Astrocyte (in vitro differentiated cells and primary cell): ENCODE measurements at regions not wholly inside any gene's neighbourhood (a gene's known extent, or its start where the extent isn't known, plus 50 kb on each side); places are given as distances from the start of the nearest gene placed in this dataset.

Source experiments
- DNase-seq: peaks from one replicate; pipeline ENCODE4 v3.0.0-alpha.2; 2010; ENCODE audit warnings: low read depth
- FAIRE-seq: peaks from 2 replicates; lab custom pipeline; 2011; peaks lifted over from hg19 to GRCh38; lab: Jason Lieb, UNC
- H2AFZ ChIP-seq: 2 replicates; pipeline ENCODE4 v1.6.0; 2012; ENCODE audit warnings: low read depth, low read length, inconsistent platforms
- H3K27ac ChIP-seq: 2 replicates; pipeline ENCODE4 v1.5.1; 2011; ENCODE audit warnings: low read depth, low read length, inconsistent platforms
- H3K27me3 ChIP-seq: 2 replicates; pipeline ENCODE4 v1.6.0; 2011; ENCODE audit warnings: low read length, inconsistent platforms; ENCODE audit not compliant: insufficient read depth
- H3K36me3 ChIP-seq: 2 replicates; pipeline ENCODE4 v1.5.1; 2011; ENCODE audit warnings: low read length, inconsistent platforms; ENCODE audit not compliant: insufficient read depth
- H3K4me1 ChIP-seq: 2 replicates; pipeline ENCODE4 v1.5.1; 2011; ENCODE audit warnings: low read length, inconsistent platforms; ENCODE audit not compliant: insufficient read depth
- H3K4me2 ChIP-seq: 2 replicates; pipeline ENCODE4 v1.6.0; 2012; ENCODE audit warnings: low read length, inconsistent platforms
- H3K4me3 ChIP-seq: 2 replicates; pipeline ENCODE4 v1.5.1; 2011; ENCODE audit warnings: low read depth, mild to moderate bottlenecking, low read length, inconsistent platforms; ENCODE audit not compliant: insufficient read depth
- H3K79me2 ChIP-seq: 2 replicates; pipeline ENCODE4 v1.6.0; 2012; ENCODE audit warnings: mild to moderate bottlenecking, low read length, inconsistent platforms; ENCODE audit not compliant: insufficient read depth
- H3K9ac ChIP-seq: 2 replicates; pipeline ENCODE4 v1.6.0; 2012; ENCODE audit warnings: mild to moderate bottlenecking, low read length, inconsistent platforms
- H3K9me3 ChIP-seq: 2 replicates; pipeline ENCODE4 v1.5.1; 2012; ENCODE audit warnings: low read depth, mild to moderate bottlenecking, low read length, inconsistent platforms; ENCODE audit not compliant: insufficient read depth
- H4K20me1 ChIP-seq: 2 replicates; pipeline ENCODE4 v1.6.0; 2012; ENCODE audit warnings: low read length, inconsistent platforms; ENCODE audit not compliant: insufficient read depth
- H3K27ac Mint-ChIP-seq: one replicate; pipeline ENCODE4 v1.8.0; 2021; ENCODE audit warnings: mild to moderate bottlenecking, mixed read lengths; ENCODE audit not compliant: unreplicated experiment
- H3K27me3 Mint-ChIP-seq: one replicate; pipeline ENCODE4 v1.8.0; 2021; ENCODE audit warnings: low read depth, mixed read lengths; ENCODE audit not compliant: unreplicated experiment
- H3K36me3 Mint-ChIP-seq: one replicate; pipeline ENCODE4 v1.8.0; 2021; ENCODE audit warnings: low read depth, mixed read lengths; ENCODE audit not compliant: unreplicated experiment
- H3K4me1 Mint-ChIP-seq: one replicate; pipeline ENCODE4 v1.8.0; 2021; ENCODE audit warnings: low read depth, mixed read lengths; ENCODE audit not compliant: unreplicated experiment
- H3K4me3 Mint-ChIP-seq: one replicate; pipeline ENCODE4 v1.8.0; 2021; ENCODE audit warnings: mild to moderate bottlenecking, moderate library complexity, mixed read lengths; ENCODE audit not compliant: unreplicated experiment
- H3K9me3 Mint-ChIP-seq: one replicate; pipeline ENCODE4 v1.8.0; 2021; ENCODE audit warnings: mild to moderate bottlenecking, mixed read lengths; ENCODE audit not compliant: unreplicated experiment
- CTCF ChIP-seq: IDR thresholded peaks from 2 replicates; pipeline ENCODE4 v1.5.1; 2011; ENCODE audit warnings: low read depth, mild to moderate bottlenecking, inconsistent platforms, low read length, moderate library complexity; ENCODE audit not compliant: insufficient read depth
- EZH2 ChIP-seq: IDR thresholded peaks from 2 replicates; pipeline ENCODE4 v1.6.1; 2012; ENCODE audit warnings: mild to moderate bottlenecking, low read length, inconsistent platforms; ENCODE audit not compliant: insufficient read depth

- no peak overlapping the region for H3K4me3 ChIP-seq
- H3K9me3 Mint-ChIP-seq = peaks cover 2% of the 10 kb centered on the region
- H4K20me1 ChIP-seq = no peaks in the 10 kb centered on the region
- FAIRE-seq (no peak), DNase-seq (no peak)
- H2AFZ ChIP-seq = no peak overlapping the region
- H3K9ac ChIP-seq = no peak overlapping the region
- TF ChIP-seq EZH2 (no peak), CTCF (no peak)
- H3K4me2 ChIP-seq = no peak overlapping the region
- H3K27ac ChIP-seq = no peak overlapping the region
- H3K4me1 Mint-ChIP-seq = no peaks in the 10 kb centered on the region
- no peaks in the 10 kb centered on the region for H3K4me1 ChIP-seq
- no peaks in the 10 kb centered on the region for H3K36me3 Mint-ChIP-seq
- H3K4me3 Mint-ChIP-seq = no peak overlapping the region
- H3K36me3 ChIP-seq = no peaks in the 10 kb centered on the region
- no peak overlapping the region for H3K27ac Mint-ChIP-seq
- no peaks in the 10 kb centered on the region for H3K27me3 ChIP-seq
- H3K9me3 ChIP-seq = no peaks in the 10 kb centered on the region
- no peaks in the 10 kb centered on the region for H3K27me3 Mint-ChIP-seq
- no peaks in the 10 kb centered on the region for H3K79me2 ChIP-seq
These were observed 372.6 kb upstream of the NT5C1B start for GRCh38 chr2:18961991-18962421.

GRCh38 chr2:18959952-18960717 is 370.8 kb upstream of the NT5C1B start:
- Histone ChIP-seq H3K4me2 (no peak overlapping the region), H3K9ac (no peak overlapping the region), H3K4me3 (no peak overlapping the region), H3K27ac (no peak overlapping the region), H2AFZ (no peak overlapping the region), H4K20me1 (no peaks in the 10 kb centered on the region), H3K9me3 (no peaks in the 10 kb centered on the region), H3K27me3 (no peaks in the 10 kb centered on the region), H3K36me3 (no peaks in the 10 kb centered on the region), H3K79me2 (no peaks in the 10 kb centered on the region), H3K4me1 (no peaks in the 10 kb centered on the region)
- Mint-ChIP-seq H3K4me1 (no peaks in the 10 kb centered on the region), H3K9me3 (peaks cover 2% of the 10 kb centered on the region), H3K27ac (no peak overlapping the region), H3K27me3 (no peaks in the 10 kb centered on the region), H3K36me3 (no peaks in the 10 kb centered on the region), H3K4me3 (no peak overlapping the region)
- DNase-seq = no peak
- TF ChIP-seq EZH2 = no peak
- TF ChIP-seq CTCF = no peak
- no peak for FAIRE-seq

GRCh38 chr2:18959200-18959599 is 369.8 kb upstream of the NT5C1B start:
- H2AFZ ChIP-seq = no peak overlapping the region
- no peaks in the 10 kb centered on the region for H3K9me3 ChIP-seq
- Mint-ChIP-seq H3K4me1 (no peaks in the 10 kb centered on the region), H3K4me3 (no peak overlapping the region), H3K27ac (no peak overlapping the region), H3K27me3 (no peaks in the 10 kb centered on the region), H3K36me3 (no peaks in the 10 kb centered on the region), H3K9me3 (peaks cover 2% of the 10 kb centered on the region)
- H3K79me2 ChIP-seq = no peaks in the 10 kb centered on the region
- no peaks in the 10 kb centered on the region for H3K27me3 ChIP-seq
- no peaks in the 10 kb centered on the region for H3K4me1 ChIP-seq
- no peak overlapping the region for H3K4me2 ChIP-seq
- H4K20me1 ChIP-seq = no peaks in the 10 kb centered on the region
- H3K36me3 ChIP-seq = no peaks in the 10 kb centered on the region
- no peak for DNase-seq
- no peak overlapping the region for H3K9ac ChIP-seq
- no peak overlapping the region for H3K27ac ChIP-seq
- TF ChIP-seq EZH2 (no peak), CTCF (no peak)
- H3K4me3 ChIP-seq = no peak overlapping the region
- FAIRE-seq = no peak
